GM19328 (cell line): ENCODE measurements at regions not wholly inside any gene's neighbourhood (a gene's known extent, or its start where the extent isn't known, plus 50 kb on each side); places are given as distances from the start of the nearest gene placed in this dataset.

Experiments used
- ATAC-seq: cut with Tn5 transposase; IDR thresholded peaks from one replicate; pipeline ENCODE4 v1.9.1; 2021; ENCODE audit warnings: mild to moderate bottlenecking, moderate library complexity; ENCODE audit not compliant: unreplicated experiment

DNA sequence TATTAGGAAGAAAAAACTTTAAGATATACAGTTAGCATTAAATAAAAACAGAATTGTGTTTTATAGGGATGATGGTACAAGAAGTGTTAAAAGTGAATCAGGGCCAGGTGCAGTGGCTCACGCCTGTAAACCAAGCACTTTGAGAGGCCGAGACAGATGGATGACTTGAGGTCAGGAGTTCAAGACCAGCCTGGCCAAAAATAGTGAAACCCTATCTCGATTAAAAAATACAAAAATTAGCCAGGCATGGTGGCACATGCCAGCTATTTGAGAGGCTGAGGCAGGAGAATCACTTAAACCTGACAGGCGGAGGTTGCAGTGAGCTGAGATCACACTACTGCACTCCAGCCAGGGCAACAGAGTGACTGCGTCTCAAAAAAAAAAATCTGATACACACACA lies 282.9 kb upstream of the ATP10B start:
- no peak for ATAC-seq

DNA sequence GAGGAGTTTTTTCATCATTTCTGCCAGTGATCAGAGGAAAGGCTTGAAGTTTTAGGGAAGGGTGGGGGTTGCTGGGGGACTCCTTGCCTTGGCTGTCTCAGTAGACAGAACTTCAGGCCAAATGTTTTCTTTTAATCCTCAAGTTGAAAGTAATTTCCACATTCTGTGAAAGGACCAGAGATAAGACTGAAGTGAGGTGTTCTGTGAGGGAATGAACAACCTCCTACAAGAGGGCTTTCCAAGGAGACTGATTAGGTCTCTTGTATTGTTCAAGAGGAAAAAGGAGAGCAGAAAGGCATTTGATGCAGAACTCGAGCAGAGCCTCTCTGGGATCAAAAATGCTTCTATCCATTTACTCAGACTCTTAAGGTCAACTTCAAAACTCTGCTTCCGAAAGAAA lies 282.1 kb upstream of the ATP10B start:
- no peak for ATAC-seq

DNA sequence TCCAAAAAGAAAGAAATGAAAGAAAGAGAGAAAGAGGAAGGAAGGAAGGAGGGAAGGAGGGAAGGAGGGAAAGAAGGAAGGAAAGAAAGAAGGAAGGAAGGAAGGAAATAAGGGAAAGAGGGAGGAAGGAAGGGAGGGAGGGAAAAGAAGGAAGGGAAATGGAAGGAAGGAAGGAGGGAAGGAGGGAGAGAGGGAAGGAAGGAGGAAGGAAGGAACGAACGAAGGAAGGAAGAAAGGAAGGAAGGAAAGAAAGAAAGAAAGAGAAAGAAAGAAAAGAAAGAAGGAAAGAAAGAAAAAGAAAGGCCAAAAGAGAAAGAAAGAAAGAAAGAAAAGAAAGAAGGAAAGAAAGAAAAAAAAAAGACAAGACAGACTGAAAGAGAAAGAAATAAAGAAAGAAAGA lies 263.9 kb upstream of the ATP10B start:
- ATAC-seq, result no peak

DNA sequence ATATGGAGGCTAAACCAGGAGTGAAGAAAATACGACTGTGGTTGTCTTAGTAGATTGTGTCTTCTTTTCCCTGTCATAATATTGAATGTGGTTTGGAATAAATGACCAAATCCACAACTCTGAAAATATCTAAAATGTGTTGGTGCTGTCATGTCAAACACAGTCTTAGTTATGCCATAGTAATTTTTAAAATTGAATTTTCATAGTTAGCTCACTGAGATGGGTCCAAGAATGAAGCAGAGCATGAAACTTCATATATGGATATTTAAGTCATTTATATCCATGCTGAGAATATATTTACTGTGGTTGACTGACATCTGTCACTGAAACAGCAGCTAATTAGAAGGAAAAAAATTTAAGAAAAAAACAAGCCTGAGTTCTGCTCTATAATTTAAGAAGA lies 260.4 kb upstream of the ATP10B start:
- ATAC-seq, result no peak

DNA sequence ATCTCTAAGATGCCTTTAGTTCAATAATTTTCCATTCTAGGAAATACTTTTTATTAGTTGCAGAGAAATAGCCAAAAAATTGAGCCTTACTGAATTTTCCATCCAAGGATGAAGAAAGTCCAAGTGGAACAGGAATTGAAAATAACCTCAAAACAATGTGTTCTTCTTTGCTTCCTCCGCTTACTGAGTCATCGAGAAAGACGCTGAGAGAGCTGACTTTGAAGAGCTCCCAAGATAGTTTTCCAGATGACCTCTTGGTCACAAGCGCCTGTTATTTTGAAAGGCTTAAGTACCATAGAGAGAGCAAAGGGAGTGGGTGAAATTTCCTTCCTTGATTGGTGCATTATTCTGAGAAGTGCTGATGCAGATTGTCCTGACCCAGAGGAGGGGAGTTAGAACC lies 253.5 kb upstream of the ATP10B start:
- no peak for ATAC-seq

DNA sequence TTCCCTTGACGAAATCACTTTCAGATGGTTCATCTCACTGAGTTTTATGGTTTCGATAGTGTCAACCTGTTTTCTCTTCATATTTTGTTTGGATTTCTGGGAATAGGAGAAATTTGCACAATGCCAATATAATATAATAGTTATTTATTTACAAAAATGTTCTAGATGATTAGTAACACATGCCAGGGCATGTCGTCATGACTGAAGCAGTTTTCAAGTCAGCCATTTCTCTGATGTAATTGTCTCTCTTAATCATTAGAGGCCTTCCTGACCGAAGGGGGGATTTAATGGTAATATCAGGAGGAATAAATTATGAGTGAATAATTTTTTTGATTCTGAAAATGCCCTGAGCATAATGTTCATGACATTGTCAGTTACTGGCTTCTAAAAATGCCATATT lies 246.5 kb upstream of the ATP10B start:
- no peak for ATAC-seq

DNA sequence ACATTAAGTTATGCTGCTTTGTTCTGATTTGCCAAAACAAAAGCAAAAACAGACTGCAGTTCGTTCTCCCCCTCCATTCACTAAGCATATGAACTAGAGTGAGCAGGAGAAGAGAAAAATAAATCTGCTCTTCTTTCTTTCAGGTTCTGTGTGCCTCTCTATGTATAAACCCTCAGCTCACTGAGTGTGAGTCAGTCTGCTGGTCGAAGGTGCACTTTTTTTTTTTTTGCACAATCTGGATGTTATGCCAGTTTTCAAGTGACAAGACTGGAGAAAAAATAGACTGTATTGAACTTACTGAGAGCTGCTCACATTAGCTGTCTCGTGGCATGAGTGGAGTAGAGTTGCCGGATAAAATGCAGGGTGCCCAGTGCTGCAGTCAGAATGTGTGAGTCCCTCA lies 244.6 kb upstream of the ATP10B start:
- ATAC-seq, result no peak

DNA sequence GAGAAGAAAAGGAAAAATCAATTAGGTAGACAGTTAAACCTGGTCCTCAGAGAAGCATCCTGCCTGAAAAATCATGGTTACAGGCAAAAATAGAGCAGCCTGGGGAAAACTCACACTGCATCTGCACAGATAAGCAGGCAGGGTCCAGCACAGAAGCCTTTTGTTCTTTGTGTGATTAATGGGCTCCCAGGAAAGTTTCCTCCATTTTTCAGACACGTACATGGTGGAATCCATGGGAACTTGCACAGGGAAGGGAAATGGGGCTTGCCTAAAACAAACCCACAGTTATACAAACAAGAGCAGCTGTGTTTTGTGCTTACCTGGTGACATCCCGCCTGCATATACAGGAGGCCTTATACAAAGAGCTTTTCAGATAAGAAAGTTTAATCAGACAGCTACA lies 243.9 kb upstream of the ATP10B start:
- ATAC-seq, result no peak

DNA sequence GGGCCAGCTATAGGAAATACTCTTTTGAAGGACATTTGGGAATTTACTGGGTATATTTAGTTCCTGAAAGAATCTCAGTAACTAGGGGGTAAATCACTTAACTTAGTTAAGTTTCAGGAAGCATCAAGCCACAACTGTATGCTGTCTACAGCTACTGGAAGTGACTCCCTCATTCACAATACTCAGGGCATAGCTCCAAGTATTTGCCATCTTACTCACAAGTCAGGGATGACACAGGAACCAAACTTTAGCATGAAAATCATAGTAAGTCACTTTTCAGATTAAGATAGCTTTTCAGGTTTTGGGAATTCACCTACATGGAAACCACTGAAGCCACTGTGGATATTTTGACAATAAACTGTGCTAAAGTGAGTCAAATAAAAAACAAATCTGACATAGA lies 242.4 kb upstream of the ATP10B start:
- no peak for ATAC-seq

DNA sequence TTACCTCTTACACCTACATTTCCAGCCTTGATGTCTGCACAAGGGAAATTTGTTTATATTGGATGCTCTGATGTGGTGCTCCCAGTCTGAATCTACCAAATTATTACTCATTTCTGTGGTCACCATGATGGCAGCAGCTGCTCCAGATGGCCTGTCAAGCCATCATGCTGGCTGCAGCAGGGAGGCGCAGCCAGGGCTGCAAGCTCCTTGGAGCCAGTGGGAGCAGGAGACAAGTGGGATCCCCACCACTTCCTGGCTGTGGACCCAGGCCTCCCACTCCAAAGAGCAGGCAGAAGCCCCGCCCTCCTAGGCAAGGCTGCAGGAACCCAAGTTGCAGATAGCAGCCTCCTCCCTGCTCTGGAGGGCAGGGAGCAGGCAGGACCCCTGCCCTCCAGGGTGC lies 241.1 kb upstream of the ATP10B start:
- ATAC-seq, result no peak

DNA sequence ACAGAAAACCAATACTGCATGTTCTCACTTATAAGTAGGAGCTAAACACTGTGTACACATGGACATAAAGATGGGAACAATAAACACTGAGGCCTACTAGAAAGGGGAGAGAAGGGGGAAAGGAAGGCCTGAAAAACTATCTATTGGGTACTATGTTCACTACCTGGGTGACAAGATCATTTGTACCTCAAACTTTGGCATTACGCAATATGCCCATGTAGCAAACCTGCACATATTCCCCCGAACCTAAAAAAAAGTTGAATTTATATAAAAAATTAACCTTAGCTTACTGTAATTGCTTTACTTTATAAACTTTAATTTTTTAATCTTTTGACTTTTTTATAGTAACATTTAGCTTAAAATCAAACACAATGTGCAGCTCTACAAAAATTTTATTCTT lies 237.6 kb upstream of the ATP10B start:
- ATAC-seq, result no peak

DNA sequence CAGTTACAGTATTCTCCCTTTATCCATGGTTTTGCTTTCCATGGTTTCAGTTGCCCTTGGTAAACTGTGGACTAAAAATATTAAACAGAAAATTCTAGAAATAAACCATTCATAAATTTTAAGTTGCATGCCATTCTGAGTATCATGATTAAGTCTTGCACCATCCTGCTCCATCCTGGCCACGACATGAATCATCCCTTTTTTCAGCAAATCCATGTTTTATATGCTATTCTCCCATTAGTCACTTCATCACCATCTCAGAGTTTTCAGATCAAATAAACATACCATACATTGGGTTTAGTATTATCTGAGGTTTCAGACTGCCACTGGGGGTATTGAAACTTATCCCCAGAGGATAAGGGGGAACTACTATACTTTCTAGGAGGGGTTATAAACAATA lies 234.4 kb upstream of the ATP10B start:
- ATAC-seq, result no peak

DNA sequence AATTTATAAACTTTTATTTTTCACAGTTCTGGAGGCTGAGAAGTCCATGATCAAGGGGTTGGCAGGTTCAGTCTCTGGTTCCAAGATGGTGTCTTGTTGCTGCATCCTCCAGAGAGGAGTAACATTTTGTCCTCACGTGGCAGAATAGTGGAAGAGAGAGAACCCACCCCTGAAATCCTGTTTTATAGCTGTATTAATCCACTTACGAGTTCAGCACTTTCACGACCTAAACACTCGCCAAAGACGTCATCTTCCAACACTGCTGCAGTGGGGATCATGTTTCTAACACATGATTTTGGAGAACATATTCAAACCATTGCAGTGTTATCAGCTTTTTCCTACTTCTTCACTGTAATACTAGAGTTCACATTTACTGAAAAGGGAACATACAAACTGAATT lies 233.0 kb upstream of the ATP10B start:
- no peak for ATAC-seq

DNA sequence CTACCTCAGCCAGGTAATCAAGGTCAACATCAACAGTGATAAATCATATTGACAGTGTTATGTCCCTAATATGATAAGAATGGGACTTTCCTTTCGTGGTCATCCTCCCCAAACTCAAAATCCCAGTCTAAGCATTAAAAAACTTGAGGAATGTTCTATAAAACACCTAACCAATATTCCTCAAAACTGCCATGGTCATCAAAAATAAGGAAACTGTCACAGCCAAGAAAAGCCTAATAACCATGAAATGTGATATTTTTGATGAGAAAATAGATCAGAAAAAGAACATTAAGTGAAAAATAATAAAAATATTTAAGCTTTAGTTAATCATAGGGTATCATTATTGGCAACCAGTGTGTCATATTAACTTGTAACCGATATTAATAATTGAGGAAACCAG lies 232.1 kb upstream of the ATP10B start:
- ATAC-seq, result no peak

DNA sequence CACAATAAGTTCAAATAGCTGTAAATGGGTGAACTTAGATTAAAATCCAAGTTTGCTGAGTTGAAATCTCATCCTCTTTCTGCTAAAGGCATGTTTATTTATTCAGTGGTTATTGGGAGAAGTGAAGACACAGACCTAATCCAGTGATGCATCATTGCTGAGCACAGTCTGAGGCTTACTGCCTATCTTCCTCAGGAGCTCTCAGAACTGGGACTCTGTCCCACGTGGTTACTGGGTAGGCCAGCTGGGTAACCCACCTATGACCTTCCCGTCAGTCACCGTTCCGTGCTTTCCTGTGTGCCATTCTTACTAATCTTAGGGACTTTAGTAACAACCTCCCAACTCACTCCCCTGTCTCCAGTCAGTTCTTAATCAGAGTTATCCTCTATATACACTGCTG lies 226.8 kb upstream of the ATP10B start:
- ATAC-seq, result no peak

DNA sequence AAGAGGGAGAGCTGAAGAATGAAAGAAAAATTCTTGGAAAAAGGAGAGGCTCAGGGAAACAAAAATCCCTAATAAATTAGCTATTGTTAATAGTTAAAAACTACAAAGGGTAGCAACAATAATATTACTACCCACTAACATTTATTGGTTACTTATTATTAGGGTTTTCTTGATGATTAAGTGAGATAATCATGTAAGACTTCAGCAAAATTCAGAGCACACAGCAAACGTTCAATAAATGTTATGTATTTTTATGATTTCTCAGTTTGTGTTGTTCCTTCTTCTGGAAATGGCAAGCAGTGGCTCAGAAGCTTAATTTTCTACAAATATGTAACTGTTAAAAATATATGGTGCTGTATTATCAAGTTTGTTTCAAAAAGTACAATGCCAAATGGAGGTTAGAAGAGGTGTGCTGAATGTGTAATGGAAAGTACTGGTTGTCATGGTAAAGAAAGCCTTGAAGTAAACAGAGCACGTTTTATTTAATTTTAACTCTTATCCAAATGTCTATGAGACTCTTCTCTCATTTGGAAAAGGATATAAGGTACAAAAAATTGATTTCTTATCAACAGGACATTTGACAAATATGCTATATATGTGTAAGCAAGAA lies 226.0 kb upstream of the ATP10B start:
- ATAC-seq, result no peak

DNA sequence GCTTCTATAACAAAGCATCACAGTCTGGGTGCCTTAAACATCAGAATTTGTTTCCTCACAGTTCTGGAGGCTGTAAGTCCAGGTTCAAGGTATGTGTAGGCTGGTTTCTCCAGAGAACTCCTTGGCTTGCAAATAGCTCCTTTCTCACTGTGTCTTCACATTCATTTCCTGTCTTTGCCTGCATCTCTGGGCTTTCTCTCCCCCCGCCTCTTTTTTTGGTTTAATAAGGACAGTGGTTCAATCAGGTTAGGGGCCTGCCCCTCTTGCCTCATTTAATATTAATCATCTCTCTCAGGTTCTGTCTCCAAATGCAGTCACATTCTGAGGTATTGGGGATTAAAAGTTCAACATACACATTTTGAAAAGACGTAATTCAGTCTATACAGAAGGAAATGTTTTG lies 225.5 kb upstream of the ATP10B start:
- ATAC-seq, result no peak

DNA sequence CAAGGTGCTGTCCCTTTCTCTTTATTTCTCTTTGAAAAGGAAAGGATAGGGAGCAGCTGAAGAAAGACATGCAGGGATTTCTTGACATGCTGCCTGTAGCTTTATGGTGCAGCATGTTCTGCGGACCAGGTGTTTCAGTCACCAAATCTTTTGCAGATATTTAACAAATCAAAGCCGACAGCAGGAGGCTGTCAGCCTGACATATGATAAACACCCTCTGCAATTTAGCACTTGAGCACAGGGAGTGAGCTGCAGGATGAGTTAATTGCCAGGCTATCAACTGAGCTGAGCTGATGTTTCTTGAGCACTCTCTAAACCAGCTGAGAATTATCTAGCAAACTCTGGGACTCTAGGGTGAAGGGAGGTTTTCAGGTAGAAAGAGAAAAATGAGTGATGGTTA lies 212.8 kb upstream of the ATP10B start:
- no peak for ATAC-seq

DNA sequence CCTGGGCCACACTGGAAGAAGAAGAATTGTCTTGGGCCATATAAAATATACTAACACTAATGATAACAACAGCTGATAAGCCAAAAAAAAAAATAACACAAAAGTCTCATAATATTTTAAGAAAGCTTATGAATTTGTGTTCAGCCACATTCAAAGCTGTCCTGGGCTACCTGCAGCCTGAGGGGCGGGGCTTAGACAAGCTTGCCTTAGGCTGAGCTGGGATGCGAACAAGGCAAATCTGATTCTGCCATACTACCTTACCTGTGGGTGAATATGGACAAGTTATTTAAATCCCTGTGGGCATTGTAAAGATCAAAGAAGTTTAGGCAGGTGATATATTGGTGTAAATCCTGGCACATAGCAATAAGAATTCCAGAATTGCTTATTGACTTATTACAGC lies 212.3 kb upstream of the ATP10B start:
- ATAC-seq, result no peak

DNA sequence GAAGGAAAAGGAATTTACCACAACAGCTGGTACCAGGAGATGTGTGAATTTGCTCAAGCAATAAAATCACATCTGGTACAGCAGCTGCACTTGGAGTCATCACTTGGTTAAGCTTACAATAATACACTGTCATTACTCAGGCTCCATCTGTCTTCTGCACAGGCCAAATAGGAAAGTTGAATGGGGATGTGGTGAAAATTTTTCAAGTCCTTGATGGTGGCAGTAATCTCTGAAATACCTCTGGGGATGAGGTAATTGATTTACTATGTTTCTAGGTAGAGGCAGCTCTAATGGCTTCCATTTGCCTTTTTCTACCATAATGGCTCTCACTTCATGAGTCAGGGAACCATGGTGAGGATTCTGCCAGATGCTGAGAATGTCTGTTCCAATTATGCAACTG lies 206.8 kb upstream of the ATP10B start:
- no peak for ATAC-seq

DNA sequence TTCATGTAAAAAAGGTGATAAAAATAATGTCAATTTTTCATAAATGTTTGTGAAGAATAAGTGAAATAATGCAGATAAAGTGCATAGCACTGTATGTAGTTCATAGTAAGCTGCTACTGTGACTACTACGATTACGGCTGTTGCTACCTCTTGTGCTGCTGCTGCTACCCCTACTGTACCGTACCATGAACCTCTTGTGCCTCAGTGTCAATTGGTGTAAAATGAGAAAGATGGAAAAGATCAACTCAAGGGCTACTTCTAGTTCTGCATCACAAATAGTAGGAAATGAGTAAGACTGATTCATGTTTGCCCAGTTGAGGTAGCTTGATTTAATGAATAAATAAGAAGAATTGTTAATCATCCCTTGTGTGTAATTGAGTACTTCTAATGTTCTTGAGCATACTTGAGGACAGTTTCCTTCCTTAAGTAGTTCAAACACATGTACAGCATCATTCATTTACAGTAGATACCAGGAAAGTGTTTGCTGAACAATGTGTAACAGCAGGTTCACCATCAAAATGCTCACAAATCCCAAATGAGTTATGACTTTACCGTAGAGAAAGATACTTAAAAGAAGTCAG lies 200.0 kb upstream of the ATP10B start:
- no peak for ATAC-seq

DNA sequence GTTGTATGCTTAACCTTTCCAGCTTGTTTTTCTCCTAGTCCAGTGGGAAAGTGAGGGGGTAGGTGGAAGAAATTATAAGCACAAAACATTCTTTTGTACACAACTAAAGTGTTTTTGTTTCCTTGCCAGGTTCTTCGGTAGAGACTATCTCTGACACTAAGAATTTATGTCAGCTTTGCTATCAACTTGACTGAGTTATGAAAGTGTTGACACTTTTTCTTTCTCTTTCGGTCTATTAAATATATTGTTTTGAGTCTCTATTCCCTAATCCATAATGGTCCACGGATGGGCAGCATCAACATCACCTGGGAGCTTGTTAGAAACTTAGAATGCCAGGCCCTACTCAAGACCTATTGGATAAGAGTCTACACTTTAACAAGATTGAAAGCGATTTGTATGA lies 195.0 kb upstream of the ATP10B start:
- no peak for ATAC-seq

DNA sequence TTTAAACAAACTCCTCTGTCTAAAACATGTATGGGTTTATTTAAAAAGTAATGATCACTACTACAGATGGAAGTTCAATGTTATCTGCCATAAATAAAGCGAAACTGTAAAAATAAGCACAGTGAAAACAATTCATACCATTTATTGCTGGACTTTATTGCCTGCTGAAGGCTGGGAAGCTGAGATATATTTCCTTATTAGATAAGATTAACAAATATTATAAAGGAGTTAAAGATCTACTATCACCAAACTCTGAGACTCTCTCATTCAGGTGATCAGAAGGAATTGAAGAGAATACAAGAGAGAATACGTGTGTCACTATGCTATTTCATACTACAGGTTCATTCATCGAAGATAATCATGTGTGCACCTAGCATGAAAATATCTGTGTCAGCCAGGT lies 190.9 kb upstream of the ATP10B start:
- no peak for ATAC-seq
